ENCODE measurements at regions not wholly inside any gene's neighbourhood (a gene's known extent, or its start where the extent isn't known, plus 50 kb on each side); places are given as distances from the start of the nearest gene placed in this dataset.

- TF ChIP-seq POLR2AphosphoS5 (IDR thresholded peaks at IDR 0.05; ENCODE audit: low read depth, low read length) (no peak), FOXP2 (optimal IDR thresholded peaks at IDR 0.05; ENCODE audit: borderline replicate concordance, extremely low read depth, extremely low read length, insufficient read depth) (no peak), TAF1 (IDR thresholded peaks at IDR 0.05; ENCODE audit: borderline replicate concordance, insufficient read depth, low read length) (no peak), REST (IDR thresholded peaks at IDR 0.05; ENCODE audit: insufficient read depth in 1 of 2, low read depth in 2 of 2, low read length in 2 of 2) (no peak), SIN3A (IDR thresholded peaks at IDR 0.05; ENCODE audit: borderline replicate concordance, insufficient read depth, low read length) (no peak)
These were observed 162.2 kb upstream of the FAM3C start for GRCh38 chr7:121558288-121558687.

GRCh38 chr7:121557034-121557892, 161.2 kb upstream of the FAM3C start:
- TF ChIP-seq FOXP2 (optimal IDR thresholded peaks at IDR 0.05; ENCODE audit: borderline replicate concordance, extremely low read depth, extremely low read length, insufficient read depth) (no peak), SIN3A (IDR thresholded peaks at IDR 0.05; ENCODE audit: borderline replicate concordance, insufficient read depth, low read length) (no peak), REST (IDR thresholded peaks at IDR 0.05; ENCODE audit: insufficient read depth in 1 of 2, low read depth in 2 of 2, low read length in 2 of 2) (no peak), POLR2AphosphoS5 (IDR thresholded peaks at IDR 0.05; ENCODE audit: low read depth, low read length) (no peak), TAF1 (IDR thresholded peaks at IDR 0.05; ENCODE audit: borderline replicate concordance, insufficient read depth, low read length) (no peak)

GRCh38 chr7:121555558-121555957, 159.4 kb upstream of the FAM3C start:
- TF ChIP-seq POLR2AphosphoS5 (IDR thresholded peaks at IDR 0.05; ENCODE audit: low read depth, low read length), result no peak
- TF ChIP-seq REST (IDR thresholded peaks at IDR 0.05; ENCODE audit: insufficient read depth in 1 of 2, low read depth in 2 of 2, low read length in 2 of 2), result no peak
- TF ChIP-seq FOXP2 (optimal IDR thresholded peaks at IDR 0.05; ENCODE audit: borderline replicate concordance, extremely low read depth, extremely low read length, insufficient read depth), result no peak

GRCh38 chr7:121547544-121548092, 151.5 kb upstream of the FAM3C start:
- TF ChIP-seq FOXP2 (optimal IDR thresholded peaks at IDR 0.05; ENCODE audit: borderline replicate concordance, extremely low read depth, extremely low read length, insufficient read depth), result no peak
- TF ChIP-seq SIN3A (IDR thresholded peaks at IDR 0.05; ENCODE audit: borderline replicate concordance, insufficient read depth, low read length), result no peak
- no peak for TF ChIP-seq REST (IDR thresholded peaks at IDR 0.05; ENCODE audit: insufficient read depth in 1 of 2, low read depth in 2 of 2, low read length in 2 of 2)
- no peak for TF ChIP-seq POLR2AphosphoS5 (IDR thresholded peaks at IDR 0.05; ENCODE audit: low read depth, low read length)
- no peak for TF ChIP-seq TAF1 (IDR thresholded peaks at IDR 0.05; ENCODE audit: borderline replicate concordance, insufficient read depth, low read length)
